Stimulated activated CD8-positive, alpha-beta memory T cell treated with anti-CD3 and anti-CD28 coated beads, Interleukin-7, amount 100 ng/mL, for 24 hours (primary cell): ENCODE measurements at regions not wholly inside any gene's neighbourhood (a gene's known extent, or its start where the extent isn't known, plus 50 kb on each side); places are given as distances from the start of the nearest gene placed in this dataset.

Experiments
- DNase-seq: peaks from one replicate; pipeline ENCODE4 v3.0.0-alpha.2; 2020; ENCODE audit warnings: low read depth

DNA sequence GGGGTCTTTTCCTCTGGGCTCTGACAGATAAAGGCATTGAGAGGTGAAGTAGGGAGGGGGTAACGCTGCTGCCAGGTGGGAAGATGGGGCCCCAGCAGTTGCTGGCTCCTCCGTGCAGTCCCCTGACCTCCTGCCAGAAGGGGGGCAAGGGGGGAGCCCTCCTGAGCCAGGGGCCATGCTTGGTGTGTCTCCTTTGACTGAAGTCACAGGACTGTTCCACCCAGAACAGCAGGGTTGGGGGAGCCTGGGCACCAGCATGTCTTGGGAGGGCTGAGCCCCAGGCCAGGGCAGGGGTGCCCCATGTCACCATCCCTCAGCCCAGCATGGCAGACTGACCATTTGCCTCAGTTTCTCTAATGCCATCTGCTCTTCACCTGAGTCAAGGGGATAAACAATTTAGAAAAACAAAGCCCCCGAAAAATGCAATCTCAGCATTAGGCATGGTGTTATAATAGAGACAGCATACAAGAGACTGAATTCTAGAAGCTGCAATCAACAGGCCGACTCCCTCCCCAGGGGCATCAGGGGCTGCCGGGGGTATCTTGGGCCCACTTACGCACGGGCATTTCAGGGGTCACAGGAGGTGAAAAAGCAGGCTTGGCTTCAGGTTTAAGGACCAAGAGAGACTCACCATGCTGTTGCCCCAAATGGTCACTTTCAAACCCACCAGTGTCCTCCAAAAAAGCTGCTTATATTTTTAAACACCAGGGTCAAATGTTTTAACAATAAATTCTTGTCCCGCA is 108.6 kb upstream of the GPR26 start:
- no peak for DNase-seq

DNA sequence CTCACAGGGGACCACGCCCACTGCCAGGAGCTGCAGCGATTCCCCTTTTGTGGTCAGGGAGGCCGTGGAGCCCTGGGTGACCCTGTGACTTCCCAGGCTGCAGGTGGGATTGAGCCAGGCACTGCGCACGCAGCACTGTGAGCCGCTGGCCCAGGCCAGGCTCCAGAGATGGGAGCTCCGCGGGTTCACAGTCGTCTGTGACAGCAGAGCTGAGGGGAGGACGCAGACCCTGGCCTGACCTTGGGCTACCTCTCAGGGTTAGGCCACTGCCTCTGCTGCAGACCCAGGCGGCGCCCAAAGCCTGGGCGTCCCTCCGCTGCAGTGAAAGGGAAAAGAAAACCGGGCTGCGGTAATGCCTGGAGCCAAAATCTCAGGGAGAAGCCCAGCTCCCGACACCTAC is 107.5 kb upstream of the GPR26 start:
- DNase-seq, result no peak

DNA sequence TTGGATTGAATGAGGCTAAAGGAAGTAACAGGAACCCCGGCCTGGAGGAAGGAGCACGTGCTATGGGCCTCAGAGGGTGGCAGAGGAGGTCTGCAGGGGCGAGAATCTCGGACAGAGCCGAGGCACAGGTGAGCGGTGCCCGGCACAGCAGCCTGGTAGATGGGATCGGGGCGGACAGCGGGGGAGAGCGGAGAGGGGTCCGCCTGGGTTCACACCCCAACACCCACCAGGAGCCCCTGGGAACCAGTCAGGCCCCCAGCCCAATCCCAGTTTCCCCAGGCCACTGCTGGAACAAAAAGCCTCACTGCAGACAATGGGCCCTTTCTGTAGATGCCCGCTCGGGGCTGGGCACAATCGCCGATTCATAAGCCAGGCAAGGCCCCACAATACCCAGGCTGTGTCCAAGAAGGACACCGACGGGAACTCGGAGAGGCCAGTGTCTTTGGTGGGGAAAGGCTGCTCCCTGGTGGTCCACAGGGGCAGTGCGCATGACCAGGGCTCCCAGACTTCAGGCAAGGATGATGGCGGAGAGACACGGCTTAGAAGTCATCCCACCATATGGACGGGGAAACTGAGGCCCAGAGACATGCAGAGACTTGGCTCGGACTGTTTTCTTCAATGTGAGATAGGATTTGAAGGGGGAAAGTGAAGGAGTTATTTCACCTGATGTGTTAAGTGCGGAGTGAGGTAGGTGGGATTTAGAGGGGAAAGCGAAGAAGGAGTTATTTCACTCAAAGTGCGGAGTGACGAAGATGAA is 106.9 kb upstream of the GPR26 start:
- DNase-seq, result peak; percentile 51

DNA sequence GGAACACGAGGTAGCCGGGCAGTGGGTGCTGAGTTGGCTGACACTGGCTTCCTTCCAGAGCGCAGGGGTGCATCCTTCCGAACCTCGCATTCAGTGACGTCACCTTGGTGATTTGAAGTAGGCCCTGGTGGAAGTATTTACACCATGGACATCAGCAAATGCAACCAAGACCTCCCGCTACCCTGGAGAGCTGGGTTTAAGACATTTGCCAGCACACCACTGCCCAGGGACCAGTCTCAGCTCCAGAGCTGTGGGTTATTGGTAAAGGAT is 106.4 kb upstream of the GPR26 start:
- DNase-seq, result no peak

DNA sequence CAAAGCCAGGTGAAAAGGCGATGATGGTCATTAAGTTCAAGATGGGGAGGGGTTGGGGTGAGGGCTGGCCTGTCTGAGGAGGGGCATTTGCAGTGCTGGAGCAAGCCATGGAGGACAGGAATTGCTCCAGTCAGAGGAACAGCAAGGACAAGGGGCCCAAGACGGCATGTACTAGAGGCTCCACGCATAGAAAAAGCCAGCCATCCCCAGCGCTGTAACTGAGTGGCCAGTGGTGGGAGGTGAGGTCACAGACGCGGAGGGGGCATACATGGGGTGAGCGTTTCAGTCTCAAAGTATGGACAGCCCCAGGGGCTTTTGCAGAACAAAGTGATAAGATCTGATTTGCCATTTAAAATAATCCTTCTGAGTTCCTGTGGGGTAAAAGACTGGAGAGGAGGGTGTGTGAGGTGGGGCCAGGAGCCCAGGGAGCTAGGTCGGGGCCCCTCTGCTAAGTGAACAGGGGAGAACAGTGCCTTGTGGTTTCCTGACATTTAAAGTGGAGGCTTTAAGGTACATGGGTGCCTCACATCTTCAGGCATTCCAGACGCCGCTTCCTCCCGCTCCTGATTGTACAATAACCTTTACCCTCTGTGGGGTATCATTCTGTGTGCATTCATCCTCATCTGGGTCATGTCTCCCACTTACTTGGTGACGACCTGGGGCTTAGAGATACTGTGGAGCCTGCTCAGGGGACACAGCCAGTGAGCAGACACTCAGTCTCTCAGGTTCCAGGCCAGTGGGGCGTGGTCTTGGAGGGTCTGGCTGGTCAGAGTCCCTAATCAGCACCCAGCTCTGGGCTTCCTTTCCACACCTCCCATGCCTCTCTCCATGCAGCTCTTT is 105.6 kb upstream of the GPR26 start:
- DNase-seq, result no peak

DNA sequence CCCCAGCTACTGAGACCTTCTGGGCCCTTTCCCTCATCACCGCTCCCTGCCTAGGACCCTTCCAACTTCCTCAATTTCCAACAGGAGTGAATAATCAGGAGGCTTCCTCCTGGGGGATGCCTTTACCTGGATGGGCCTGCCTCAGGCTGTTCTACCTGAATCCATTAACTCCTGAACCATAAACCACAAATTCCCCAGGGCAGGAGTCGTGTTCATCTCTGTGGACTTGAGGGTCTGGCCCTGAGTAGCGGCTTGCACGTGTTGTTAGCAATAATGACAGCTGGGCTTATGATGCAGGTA is 105.1 kb upstream of the GPR26 start:
- no peak for DNase-seq

DNA sequence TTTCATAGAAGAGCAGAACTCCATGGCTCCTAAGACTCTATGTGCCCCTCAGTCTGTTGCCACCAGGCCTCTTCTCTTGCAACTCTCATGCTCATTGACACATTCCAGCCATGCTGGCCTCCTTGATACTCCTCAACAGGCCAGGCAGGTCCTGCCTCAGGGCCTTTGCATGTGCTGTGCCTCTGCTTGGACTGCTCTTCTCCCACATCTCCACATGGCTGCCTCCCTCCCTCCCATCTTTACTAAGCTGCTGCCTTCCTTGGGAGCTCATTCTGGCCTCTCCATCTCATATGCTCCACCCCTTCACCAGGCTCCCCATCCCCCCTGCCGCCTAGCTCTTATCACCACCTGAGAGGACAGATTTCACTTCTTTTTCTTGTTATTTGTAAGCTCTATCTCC is 103.8 kb upstream of the GPR26 start:
- DNase-seq, result no peak

DNA sequence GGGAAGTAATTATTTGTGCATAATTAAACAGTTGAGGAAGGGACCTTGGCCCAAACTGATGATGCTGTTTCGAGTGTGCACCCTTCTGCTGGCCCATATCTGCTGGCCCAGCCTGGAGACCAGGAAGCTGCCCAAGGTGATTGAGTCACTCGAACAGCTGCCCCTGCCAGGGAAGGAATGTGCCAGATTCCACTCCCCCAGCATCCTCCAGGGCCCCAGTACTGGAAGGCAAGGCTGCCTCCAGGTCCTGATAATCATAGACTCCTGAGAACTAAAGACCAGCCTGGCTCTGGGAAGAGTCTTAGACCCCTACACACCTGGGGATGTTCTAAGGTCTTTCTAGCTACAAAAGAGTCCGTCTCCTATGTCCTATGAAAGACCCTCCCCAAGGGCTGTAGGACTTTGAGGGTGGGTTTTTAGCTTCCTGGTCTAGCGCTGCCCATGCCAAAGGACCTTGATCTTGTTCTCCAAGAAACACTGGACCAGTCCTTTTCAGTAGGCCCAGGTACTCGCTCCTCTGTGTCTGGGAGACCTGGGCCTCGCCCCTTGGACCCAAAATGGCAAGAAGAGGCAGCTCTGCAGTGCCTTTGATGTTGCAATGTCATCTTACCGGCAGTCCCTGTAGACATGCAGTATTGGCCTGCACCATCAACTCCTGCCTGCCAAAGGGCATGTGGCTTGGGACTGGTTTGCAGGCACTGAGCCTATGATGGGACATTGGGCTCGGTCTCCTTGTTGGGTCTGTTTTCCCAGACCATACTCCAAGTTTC is 103.2 kb upstream of the GPR26 start:
- DNase-seq, result no peak

DNA sequence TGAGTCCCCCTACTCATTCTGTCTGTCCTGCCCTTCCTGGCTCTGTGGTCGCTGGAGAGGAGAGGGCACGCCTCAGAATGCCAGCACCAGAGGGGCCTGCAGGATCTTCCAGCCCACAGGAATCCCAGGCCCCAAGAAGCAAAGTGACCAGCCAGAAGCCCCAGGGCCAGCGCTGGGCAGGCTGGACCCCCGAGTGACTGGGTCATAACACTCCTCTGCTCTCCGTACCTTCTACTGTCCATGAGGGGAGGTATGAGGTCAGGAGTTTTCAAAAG is 102.6 kb upstream of the GPR26 start:
- no peak for DNase-seq

DNA sequence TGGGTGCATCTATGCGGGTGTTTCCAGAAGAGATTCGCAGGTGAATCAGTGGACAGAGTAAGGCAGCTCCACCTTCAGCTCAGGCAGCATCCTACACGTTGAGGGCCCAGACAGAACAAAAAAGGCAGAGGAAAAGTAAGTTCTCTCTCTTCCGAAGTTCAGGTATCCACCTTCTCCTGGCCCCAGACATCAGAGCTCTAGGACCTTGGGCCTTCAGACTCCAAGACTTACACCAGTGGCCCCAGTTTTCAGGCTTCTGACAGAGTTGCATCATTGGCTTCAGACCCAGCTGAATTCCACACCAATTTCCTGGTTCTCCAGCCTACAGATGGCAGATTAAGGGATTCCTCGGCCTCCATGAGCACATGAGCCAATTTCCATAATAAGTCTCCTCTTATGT is 102.2 kb upstream of the GPR26 start:
- DNase-seq, result no peak

DNA sequence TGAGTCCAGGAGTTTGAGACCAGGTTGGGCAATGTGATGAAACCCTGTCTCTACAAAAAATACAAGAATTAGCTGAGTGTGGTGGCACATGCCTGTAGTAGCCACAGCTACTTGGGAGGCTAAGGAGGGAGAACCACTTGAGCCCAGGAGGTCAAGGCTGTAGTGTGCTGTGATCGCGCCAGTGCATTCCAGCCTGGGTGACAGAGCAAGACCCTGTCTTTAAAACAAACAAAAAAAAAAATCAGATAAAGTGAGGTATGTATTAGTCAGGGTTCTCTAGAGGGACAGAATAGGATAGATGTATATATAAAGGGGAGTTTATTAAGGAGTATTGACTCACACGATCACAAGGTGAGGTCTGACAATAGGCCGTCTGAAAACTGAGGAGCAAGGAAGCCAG is 101.5 kb upstream of the GPR26 start:
- DNase-seq, result no peak

DNA sequence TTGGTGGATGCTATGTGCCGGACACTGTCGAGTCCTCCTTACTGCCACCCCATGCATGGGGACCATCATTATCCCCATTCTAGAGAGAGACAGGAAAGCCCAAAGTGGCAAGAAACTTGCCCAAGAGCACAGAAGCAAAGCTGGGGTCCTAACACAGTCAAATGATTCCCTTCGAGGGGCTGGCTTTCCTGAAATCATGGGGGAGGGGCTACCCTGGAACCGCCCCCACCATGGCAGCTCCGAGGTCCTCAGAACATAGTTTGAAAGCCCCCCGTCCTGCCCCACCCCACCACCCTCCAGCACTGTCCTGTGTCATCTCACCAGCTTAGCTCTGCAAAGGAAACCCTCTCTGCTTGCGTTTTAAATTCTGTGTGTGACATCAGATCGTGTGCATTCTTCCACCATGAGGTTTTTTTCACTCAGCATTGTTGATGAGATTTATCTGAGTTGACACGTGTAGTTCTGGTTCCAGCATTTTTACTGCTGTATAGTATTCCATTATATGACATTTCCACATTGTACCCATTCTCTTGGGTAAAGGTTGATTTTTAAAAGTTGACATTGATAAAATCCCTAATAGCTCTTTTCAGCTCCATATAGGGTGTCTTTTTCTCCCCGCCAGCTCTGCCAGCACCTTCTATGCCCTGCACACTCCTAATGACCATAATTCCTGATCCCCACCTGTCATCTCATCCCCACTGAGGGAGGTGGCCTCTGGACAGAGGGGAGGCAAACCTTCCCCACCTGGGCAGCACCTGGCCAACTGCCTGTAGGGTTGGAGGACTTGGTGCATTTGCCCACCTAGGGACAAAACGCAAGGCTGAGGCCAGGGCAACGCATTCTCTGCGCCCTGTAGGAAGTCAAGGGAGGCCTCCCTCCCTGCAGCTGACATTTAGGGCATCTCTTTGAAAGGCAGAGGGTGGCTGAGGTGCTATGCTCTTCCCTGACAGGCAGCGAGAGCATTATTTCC is 100.2 kb upstream of the GPR26 start:
- DNase-seq, result no peak

DNA sequence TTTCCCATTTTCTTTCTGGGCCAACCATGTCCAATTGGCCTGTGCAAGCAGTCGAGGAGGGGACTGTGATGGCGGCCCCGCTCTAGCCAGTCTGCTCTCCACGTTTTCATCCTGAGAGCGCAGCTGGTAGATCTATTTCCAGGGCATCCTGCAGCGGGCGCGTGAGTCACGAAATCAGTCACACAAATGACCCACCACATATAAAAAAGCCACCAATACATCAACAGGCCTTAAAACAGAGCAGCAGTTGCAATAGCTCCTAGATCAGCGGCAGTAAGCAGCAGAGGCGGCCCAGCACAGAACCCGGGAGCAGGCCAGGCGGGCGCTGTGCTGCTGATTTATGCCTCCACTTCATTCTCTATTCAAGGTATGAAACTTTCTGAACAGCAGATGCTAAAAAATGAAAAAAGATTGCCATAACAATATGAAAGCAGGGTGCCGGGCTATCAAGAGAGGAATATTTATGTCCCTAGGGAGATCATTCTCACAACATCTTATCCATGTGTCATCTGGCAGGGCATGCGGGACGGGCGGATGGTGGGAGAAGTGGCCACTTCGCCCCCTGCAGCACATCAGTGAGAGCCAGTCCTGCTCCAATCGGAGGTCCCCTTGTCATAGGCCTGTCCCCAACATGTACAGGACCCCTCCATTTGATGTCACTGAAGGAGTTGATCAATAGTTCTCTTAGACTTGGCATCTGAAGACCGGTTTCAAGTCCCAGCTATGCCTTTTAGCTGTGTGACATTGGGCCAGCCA is 98.0 kb upstream of the GPR26 start:
- no peak for DNase-seq

DNA sequence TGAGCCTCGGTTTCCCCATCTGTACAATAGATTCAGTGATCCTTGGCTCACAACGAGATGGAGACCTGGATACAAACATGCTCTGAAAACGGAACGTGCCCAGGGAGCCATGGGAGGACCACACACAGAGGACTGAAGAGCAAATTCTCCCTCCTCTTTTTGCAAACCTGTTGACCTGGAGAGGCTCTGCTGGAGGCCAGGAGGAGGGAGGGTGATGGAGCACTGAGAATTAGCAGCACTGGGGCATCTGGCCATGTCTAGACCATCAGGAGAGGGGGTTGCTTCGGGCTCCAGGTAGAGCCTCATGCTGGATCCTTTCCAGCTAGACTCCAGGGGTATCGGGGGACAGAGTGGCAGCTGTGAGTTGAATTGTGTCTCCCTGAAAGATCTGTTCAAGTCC is 97.4 kb upstream of the GPR26 start:
- no peak for DNase-seq

DNA sequence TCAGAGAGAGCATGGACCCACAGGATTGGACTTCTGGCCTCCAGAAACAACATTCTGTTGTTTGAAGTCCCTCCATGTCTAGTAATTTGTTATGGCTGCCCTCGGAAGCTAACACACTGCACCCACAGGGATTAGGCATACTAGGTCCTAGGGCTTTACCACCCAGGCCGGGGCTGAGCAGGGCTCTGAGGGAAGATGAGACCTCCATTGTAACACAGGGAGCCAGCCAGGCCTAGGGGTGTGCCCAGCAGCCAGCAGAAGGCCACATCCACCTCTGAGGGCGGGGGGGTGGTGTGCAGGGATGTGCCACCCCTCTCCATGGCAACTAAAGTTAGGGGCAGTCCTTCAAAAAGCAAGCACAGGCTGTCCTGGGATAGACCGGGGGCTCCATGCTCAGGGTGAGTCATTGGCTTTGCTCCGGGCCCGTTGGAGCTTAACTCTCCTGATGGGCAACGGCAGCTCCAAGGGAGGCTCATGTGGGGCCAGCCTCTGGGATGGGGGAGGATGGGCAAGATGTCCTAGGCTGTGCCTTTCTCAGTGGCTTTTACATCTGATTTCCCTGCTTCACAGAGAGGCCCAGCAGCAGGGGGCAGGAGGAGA is 96.6 kb upstream of the GPR26 start:
- DNase-seq, result no peak

DNA sequence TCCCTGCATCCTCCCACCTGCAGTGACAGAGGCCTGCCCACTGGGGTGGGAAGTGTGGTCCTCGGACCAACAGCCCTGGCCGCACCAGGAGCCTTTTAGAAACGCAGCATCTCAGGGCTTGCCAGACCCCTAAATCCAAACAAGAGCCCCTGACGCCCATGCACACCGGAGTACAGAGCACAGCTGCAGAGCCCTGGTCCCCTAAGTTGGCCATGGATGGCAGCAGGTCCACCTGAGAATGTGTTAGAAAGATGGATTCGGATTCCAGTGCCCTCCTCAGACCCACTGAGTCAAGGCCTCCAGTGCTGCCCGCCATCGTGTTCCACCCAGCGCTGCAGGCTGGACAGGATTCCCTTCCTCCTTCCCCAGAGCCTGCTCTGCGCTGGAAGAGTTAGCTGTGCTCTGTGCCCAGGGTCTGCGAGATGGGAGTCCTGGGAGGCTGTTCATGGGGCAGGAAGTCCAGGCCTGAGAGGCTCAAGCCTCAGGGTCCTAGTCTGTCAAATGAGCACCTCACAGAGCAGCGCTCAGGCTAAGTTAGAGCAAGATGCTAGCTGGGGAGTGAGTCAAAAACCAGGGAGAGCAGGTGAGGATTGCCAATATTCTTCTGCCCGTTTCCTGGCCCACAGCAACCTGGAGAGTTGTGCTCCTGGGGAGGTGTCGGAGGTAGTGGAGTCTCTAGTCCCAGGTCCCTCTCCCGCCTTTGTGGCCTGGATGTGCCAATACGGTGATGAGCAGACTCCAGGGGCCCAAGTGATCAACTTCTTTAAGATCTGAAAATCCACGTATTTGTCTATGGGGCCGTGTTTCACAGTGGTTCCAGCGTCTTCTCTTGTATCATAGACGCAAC is 95.9 kb upstream of the GPR26 start:
- no peak for DNase-seq

DNA sequence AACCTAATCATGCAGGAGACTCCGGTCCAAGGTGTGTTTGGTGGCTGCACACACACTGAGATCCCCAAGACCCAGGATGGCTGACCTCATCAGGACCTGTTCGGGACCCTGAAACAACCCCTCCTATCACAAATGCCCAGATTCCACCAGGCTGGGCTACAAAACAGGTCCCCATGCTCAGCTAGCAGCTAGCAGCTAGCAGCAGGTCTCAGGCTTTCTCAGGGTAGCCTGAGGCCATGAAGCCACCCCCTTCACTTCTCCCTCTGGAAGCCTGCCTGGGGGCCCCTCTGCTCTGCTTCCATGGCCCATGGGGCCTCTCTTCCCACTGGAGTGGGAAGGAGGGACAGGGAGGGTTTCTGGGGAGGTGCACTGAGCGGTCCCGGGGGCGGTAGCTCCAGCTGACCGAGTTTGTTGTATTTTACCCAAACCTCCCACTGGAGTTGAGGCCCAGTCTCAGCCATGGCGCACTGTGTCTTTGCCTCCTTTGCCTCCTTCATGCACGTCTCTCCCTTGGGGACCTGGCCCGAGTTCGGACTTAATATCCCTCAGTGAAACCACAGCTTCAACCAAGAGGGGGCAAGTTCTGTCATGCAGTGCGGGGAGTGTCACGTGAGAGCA is 95.1 kb upstream of the GPR26 start:
- DNase-seq, result no peak

DNA sequence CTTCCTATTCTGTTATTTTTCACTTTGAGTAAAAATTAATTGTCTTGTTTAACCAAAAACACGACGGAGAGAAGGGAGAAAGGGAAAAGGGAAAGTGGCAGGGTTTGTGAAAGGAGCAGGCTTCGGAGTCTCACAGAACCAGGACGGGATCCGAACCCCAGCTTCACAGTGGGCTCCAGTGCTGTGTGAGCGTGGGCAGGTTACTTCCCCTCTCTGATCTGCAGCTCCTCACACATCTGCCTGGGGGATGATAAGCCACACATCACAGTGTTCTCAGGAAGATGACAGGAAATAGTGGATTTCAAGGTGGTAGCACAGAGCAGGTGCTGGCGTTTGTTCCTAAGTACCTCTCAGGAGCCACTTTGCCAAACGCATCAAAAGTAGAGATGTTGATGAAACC is 94.2 kb upstream of the GPR26 start:
- no peak for DNase-seq
